ENCODE measurements at regions not wholly inside any gene's neighbourhood (a gene's known extent, or its start where the extent isn't known, plus 50 kb on each side); places are given as distances from the start of the nearest gene placed in this dataset.
"Not testable (repeated sequence)": the region's sequence is repeated elsewhere in the genome, so short reads cannot be mapped to it uniquely, and the experiment has no call there.

DNA sequence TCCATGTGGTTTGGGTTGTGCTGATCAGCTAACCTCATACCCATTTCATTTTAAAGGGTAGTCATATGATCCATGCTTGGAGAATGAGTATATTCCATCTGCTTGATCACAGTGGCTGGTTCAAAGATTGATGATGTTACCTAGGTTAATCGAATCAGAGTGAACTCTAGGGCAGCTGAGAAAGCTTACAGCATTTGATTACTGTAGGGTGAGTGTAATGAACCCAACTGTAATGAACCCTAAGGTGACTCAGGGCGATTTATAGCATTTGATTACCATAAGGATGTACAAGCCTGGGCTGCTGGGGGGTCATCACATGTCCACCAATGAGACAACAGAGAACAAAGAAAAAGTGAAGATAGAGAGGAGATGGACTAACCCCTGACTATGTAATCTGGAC, 523.1 kb downstream of the ADRA2A start:
- in situ Hi-C loops (cut with HindIII; ENCODE audit: low pct_ligation_motif_present, low sequenced_read_pairs) = no loop called here

DNA sequence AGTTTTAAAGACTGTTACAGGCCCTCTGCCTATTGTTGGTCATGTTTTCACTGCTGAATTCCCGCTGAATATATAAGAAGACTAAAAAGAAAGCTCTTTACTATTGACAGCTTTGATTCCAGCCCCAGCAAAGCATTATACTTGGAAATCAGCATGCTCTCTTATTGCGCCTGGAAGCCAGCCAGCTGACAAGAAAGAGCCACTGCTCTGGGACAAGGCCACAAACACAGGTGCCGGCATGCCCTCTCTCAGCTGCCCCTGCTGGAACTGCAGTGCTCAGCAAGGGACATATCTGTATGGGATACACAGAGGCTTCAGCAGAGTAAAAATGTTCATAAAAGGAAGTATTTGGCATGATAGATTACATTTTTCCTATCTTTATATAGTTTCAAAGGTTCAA, 523.9 kb downstream of the ADRA2A start:
- in situ Hi-C loops (cut with HindIII; ENCODE audit: low pct_ligation_motif_present, low sequenced_read_pairs) = no loop called here
- H3K27ac ChIP-seq = no peak overlapping the region
- H3K4me3 ChIP-seq (ENCODE audit: low read depth, low read length) = no peak overlapping the region
- TF ChIP-seq, protein P1, sequence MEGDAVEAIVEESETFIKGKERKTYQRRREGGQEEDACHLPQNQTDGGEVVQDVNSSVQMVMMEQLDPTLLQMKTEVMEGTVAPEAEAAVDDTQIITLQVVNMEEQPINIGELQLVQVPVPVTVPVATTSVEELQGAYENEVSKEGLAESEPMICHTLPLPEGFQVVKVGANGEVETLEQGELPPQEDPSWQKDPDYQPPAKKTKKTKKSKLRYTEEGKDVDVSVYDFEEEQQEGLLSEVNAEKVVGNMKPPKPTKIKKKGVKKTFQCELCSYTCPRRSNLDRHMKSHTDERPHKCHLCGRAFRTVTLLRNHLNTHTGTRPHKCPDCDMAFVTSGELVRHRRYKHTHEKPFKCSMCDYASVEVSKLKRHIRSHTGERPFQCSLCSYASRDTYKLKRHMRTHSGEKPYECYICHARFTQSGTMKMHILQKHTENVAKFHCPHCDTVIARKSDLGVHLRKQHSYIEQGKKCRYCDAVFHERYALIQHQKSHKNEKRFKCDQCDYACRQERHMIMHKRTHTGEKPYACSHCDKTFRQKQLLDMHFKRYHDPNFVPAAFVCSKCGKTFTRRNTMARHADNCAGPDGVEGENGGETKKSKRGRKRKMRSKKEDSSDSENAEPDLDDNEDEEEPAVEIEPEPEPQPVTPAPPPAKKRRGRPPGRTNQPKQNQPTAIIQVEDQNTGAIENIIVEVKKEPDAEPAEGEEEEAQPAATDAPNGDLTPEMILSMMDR (IDR thresholded peaks at IDR 0.05; ENCODE audit: low read depth, low read length, missing control alignments) = no peak
- H3K27me3 ChIP-seq (replicated peaks) = no peaks in the 10 kb centered on the region
- no peaks in the 10 kb centered on the region for H3K36me3 ChIP-seq (replicated peaks)
- DNase-seq = no peak

More for the DNA sequence above, 523.1 kb downstream of the ADRA2A start:
- TF ChIP-seq, protein P1 (IDR thresholded peaks at IDR 0.05; ENCODE audit: low read depth, low read length, missing control alignments) = no peak
- H3K36me3 ChIP-seq (replicated peaks) = no peaks in the 10 kb centered on the region
- H3K4me3 ChIP-seq (ENCODE audit: low read depth, low read length) = no peak overlapping the region
- no peak overlapping the region for H3K27ac ChIP-seq
- no peaks in the 10 kb centered on the region for H3K27me3 ChIP-seq (replicated peaks)
- no peak for DNase-seq

DNA sequence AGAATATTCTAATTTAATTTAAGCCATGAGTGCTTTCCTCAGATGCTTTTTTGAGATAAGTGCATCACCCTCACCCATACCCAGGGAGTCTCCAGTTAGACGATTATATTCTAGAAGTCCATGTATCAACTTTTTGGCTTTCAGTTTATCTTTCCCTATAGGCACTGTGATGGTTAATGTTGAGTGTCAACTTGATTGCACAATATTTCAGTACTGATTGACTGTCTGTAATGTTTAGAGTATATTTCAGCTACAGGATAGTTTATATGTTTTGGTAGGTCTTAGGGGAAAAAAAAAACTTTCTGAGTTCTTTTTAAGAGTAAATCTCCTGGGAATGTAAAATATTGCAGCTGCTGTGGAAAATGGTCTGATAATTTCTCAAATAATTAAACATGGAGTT, 535.4 kb downstream of the ADRA2A start:
- in situ Hi-C loops (cut with HindIII; ENCODE audit: low pct_ligation_motif_present, low sequenced_read_pairs) = no loop called here
- TF ChIP-seq, protein P1 (IDR thresholded peaks at IDR 0.05; ENCODE audit: low read depth, low read length, missing control alignments) = no peak
- Histone ChIP-seq H3K27ac (no peak overlapping the region), H3K36me3 (replicated peaks) (no peaks in the 10 kb centered on the region), H3K4me3 (ENCODE audit: low read depth, low read length) (no peak overlapping the region), H3K27me3 (replicated peaks) (no peaks in the 10 kb centered on the region)
- DNase-seq = no peak

DNA sequence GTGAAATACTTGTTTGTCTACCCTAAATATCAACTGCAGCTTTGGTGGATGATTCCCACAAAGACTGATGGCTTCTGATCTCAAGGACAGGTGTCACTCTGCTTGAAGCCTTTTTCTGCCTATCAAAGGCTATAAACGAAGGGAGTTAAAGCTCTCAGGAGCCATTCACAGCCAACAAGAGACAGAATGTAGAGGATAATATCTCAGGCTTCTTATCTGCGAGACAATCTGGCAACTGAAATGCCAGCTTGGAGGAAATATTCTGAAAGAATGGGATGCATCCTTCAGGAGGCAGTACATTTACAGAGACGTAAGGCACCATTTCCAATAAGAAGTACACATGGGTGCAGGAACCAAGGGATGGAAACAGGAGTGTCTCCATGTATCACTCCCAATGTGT, 549.4 kb downstream of the GPAM start:
- TF ChIP-seq, protein P1 (IDR thresholded peaks at IDR 0.05; ENCODE audit: low read depth, low read length, missing control alignments) = no peak
- in situ Hi-C loops (cut with HindIII; ENCODE audit: low pct_ligation_motif_present, low sequenced_read_pairs) = no loop called here
- H3K36me3 ChIP-seq (replicated peaks) = no peaks in the 10 kb centered on the region
- no peak overlapping the region for H3K27ac ChIP-seq
- H3K4me3 ChIP-seq (ENCODE audit: low read depth, low read length) = no peak overlapping the region
- no peaks in the 10 kb centered on the region for H3K27me3 ChIP-seq (replicated peaks)
- no peak for DNase-seq

DNA sequence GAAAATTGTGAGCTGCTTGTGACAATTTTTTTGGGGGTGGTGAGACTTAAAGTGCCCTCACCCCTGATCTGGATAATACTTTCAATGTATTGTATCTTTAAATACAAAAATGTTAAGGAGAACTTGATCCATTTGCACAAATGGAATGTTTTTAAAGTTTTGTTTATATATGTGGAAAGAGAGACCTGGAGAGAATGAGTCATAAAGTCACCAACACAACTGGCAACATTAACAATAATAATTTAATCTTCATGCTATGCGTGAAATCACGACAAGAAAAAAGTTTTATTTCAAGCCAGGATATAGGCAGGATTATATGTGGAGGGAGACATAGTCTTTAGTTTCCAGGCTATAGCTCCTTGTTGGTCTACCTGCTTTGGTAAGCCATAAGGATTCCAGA, 537.5 kb downstream of the GPAM start:
- TF ChIP-seq, protein P1 (IDR thresholded peaks at IDR 0.05; ENCODE audit: low read depth, low read length, missing control alignments) = no peak
- in situ Hi-C loops (cut with HindIII; ENCODE audit: low pct_ligation_motif_present, low sequenced_read_pairs) = no loop called here

DNA sequence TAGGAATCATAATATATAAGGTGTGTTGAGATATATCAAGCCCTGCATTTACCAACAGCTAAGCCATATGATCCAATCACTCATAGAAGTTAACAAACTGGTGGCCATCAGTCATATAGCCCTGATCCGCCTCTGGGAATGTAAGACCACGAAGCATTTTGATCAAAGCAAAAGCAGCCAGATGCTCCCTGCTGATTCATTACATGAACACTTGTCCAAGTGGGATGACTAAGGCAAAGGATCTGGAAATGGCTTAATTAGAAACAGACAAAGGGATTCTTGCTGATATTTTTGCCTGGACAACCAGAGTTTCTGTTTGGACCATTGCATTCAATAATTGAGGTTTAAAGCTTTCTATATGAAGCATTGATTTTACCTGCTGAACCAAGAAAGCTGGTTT, 535.5 kb downstream of the GPAM start:
- TF ChIP-seq, protein P1 (IDR thresholded peaks at IDR 0.05; ENCODE audit: low read depth, low read length, missing control alignments) = no peak
- in situ Hi-C loops (cut with HindIII; ENCODE audit: low pct_ligation_motif_present, low sequenced_read_pairs) = no loop called here
- H3K27ac ChIP-seq = no peak overlapping the region

More for the DNA sequence above, 537.5 kb downstream of the GPAM start:
- H3K36me3 ChIP-seq (replicated peaks) = no peaks in the 10 kb centered on the region
- DNase-seq = no peak
- no peak overlapping the region for H3K4me3 ChIP-seq (ENCODE audit: low read depth, low read length)
- no peak overlapping the region for H3K27ac ChIP-seq
- no peaks in the 10 kb centered on the region for H3K27me3 ChIP-seq (replicated peaks)

DNA sequence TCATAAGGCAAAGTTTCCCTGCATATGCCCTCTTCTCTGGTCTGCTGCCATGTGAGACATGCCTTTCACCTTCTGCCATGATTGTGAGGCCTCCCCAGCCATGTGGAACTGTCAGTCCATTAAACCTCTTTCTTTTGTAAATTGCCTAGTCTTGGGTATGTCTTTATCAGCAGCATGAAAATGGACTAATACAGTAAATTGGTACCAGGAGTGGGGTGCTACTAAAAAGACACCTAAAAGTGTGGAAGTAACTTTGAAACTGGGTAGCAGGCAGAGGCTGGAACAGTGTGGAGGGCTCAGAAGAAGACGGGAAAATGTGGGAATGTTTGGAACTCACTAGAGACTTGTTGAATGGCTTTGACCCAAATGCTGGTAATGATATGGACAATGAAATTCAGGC, 534.5 kb downstream of the GPAM start:
- DNase-seq; in situ Hi-C loops (cut with HindIII; ENCODE audit: low pct_ligation_motif_present, low sequenced_read_pairs); H3K4me3 ChIP-seq (ENCODE audit: low read depth, low read length); H3K36me3 ChIP-seq (replicated peaks); H3K27me3 ChIP-seq (replicated peaks); H3K27ac ChIP-seq: not testable (repeated sequence)

More for the DNA sequence above, 535.5 kb downstream of the GPAM start:
- no peak overlapping the region for H3K4me3 ChIP-seq (ENCODE audit: low read depth, low read length)
- H3K36me3 ChIP-seq (replicated peaks) = no peaks in the 10 kb centered on the region
- no peaks in the 10 kb centered on the region for H3K27me3 ChIP-seq (replicated peaks)
- DNase-seq = no peak
